Fibroblast of villous mesenchyme (primary cell): ENCODE measurements at regions not wholly inside any gene's neighbourhood (a gene's known extent, or its start where the extent isn't known, plus 50 kb on each side); places are given as distances from the start of the nearest gene placed in this dataset.
A peak's percentile ranks its signal among the peaks of the same experiment; 100 is the strongest.

Source experiments
- DNase-seq: peaks from one replicate; pipeline ENCODE4 v3.0.0-alpha.2; 2010; ENCODE audit warnings: low read depth
- H3K4me3 ChIP-seq: 2 replicates; pipeline ENCODE4 v1.5.1; 2011; ENCODE audit warnings: low read depth, mild to moderate bottlenecking, low read length
- CTCF ChIP-seq: IDR thresholded peaks from 2 replicates; pipeline ENCODE4 v1.5.1; 2012; ENCODE audit warnings: low read depth, mild to moderate bottlenecking, low read length; ENCODE audit not compliant: insufficient read depth

DNA sequence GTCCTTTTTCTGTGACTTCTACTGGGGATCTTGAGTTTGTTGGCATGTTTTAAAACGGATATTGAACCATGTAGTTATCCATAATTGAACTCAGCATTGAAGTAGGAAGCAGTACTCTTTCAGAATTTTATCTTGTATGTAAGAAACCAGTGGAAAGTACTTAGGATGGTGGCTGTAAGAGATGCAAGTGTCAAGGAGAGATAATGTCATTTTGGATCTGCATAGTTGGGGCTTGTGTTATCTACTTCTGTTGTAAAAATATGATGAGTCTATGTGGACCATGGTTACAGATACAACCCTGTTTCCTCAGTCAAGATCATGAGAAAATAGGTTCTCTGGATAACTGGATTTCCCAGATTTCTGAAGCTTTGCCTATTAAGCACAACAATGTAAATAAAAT lies 113.7 kb downstream of the NAB1 start:
- TF ChIP-seq CTCF: no peak
- H3K4me3 ChIP-seq: no peak overlapping the region

DNA sequence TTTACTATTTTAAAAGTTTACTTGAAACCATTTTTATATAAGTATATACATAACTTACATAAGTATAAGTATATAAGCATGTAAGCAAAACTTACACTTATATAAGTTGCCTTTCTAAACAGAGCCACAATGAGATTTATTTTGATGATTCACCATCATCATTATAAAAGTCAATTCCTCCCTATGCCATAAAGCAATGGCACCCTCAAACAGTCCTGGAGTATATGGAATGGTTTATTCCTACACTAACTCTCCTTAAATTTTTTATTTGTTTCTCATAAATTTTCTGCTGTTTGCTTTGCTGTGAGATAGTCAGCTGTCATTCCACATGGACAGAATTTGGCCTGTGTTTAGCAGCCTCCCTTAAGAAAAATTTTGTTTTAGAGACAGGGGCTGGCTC lies 114.2 kb downstream of the NAB1 start:
- no peak for DNase-seq
- no peak overlapping the region for H3K4me3 ChIP-seq
- no peak for TF ChIP-seq CTCF

More for the DNA sequence above, 113.7 kb downstream of the NAB1 start:
- DNase-seq: no peak

GRCh38 chr2:190763901-190764514 lies 115.1 kb downstream of the NAB1 start:
- no peak for TF ChIP-seq CTCF
- no peak for DNase-seq

DNA sequence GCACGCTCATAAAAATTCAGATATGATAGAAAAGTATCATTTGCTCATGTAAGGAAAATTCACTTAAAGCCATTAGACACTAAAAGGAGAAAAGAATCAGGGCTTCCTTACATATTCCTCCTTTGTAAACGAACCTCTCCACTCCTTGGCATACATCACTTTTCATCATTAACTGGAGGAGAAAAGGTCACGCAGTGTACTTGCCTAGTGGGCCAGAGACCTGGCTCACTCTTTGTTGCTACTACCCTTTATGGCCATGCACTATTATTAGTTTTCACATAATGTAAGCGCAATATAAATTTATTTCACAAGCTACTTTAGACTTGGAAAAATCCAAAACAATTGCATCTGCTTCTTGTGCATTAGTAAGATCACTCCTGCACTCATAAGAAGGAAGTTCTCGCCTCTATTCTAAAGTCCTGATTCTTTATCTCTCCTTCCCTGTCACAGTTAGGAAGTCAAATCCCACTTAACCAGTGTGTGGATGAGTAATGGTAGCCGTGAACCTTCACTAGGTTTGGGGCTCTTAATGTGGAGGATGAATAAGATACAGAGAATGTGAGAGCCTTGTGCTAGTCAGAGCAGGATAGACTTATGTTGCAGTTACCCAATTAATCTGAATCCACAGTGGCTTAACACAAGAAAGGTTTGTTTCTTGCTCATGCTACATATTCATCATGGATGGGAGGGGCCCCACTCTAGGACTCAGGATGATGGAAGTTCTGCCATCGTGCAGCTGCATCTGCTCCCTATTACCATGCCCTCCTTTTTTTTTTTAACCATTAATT lies 115.0 kb upstream of the GLS start:
- DNase-seq: peak; percentile 34
- no peak for TF ChIP-seq CTCF

More at GRCh38 chr2:190763901-190764514, 115.1 kb downstream of the NAB1 start:
- no peak overlapping the region for H3K4me3 ChIP-seq

GRCh38 chr2:190766174-190766572 lies 114.4 kb upstream of the GLS start:
- no peak for DNase-seq
- no peak for TF ChIP-seq CTCF
- H3K4me3 ChIP-seq: no peak overlapping the region

More for the DNA sequence above, 115.0 kb upstream of the GLS start:
- no peak overlapping the region for H3K4me3 ChIP-seq

DNA sequence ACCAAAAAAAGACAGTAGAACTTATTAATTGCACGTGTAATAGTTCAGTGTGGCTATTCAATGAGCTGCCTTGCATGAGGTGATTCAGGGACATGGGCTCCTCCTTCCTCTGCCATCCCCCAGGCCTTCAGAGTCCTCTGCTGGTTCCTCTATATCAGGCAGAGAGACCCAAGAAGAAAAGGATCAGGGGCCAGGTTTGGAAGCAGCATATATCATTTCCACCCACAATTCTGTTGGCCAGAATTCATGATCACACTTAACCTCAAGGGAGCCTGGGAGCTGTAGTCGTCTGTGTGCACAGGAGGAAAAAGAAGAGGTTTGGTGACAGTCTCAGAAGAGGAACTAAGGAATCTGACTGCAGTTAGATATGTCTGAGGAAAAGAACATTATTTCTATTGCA lies 114.0 kb upstream of the GLS start:
- no peak for TF ChIP-seq CTCF

More for the DNA sequence above, 114.0 kb upstream of the GLS start:
- no peak for DNase-seq
- H3K4me3 ChIP-seq: no peak overlapping the region
